ENCODE measurements at regions not wholly inside any gene's neighbourhood (a gene's known extent, or its start where the extent isn't known, plus 50 kb on each side); places are given as distances from the start of the nearest gene placed in this dataset.

GRCh38 chr2:236673823-236674185 is 104.2 kb downstream of the ACKR3 start:
- DNase-seq = no peak

- DNase-seq = no peak
Measured at GRCh38 chr2:236674238-236674637, 104.6 kb downstream of the ACKR3 start.

- no peak for DNase-seq
Measured at GRCh38 chr2:236674646-236675045, 105.0 kb downstream of the ACKR3 start.

- no peak for DNase-seq
Measured at GRCh38 chr2:236675051-236675450, 105.4 kb downstream of the ACKR3 start.

GRCh38 chr2:236675526-236675925 is 105.9 kb downstream of the ACKR3 start:
- DNase-seq = no peak

- DNase-seq = no peak
Measured at GRCh38 chr2:236676136-236676873, 106.7 kb downstream of the ACKR3 start.

GRCh38 chr2:236677368-236677767 is 107.7 kb downstream of the ACKR3 start:
- DNase-seq = no peak

- no peak for DNase-seq
Measured at GRCh38 chr2:236678307-236678975, 108.8 kb downstream of the ACKR3 start.

- DNase-seq = no peak
Measured at GRCh38 chr2:236679884-236680860, 110.5 kb downstream of the ACKR3 start.

GRCh38 chr2:236682651-236683422 is 113.2 kb downstream of the ACKR3 start:
- DNase-seq = no peak

- no peak for DNase-seq
Measured at GRCh38 chr2:236684504-236685256, 115.1 kb downstream of the ACKR3 start.

GRCh38 chr2:236685361-236685760 is 115.7 kb downstream of the ACKR3 start:
- no peak for DNase-seq

- no peak for DNase-seq
Measured at GRCh38 chr2:236685979-236686520, 116.4 kb downstream of the ACKR3 start.

- DNase-seq = no peak
Measured at GRCh38 chr2:236686561-236686960, 116.9 kb downstream of the ACKR3 start.

GRCh38 chr2:236687296-236687965 is 117.8 kb downstream of the ACKR3 start:
- DNase-seq = no peak

GRCh38 chr2:236688157-236688556 is 118.5 kb downstream of the ACKR3 start:
- DNase-seq = no peak

GRCh38 chr2:236688563-236689392 is 119.2 kb downstream of the ACKR3 start:
- no peak for DNase-seq

- no peak for DNase-seq
Measured at GRCh38 chr2:236689393-236689700, 119.7 kb downstream of the ACKR3 start.

GRCh38 chr2:236689981-236690380 is 120.4 kb downstream of the ACKR3 start:
- DNase-seq = no peak

- DNase-seq = no peak
Measured at GRCh38 chr2:236690726-236691125, 121.1 kb downstream of the ACKR3 start.

Data from inflammatory macrophage (primary cell).